CD4-positive, alpha-beta T cell treated with Interleukin-2 at 100 ng/mL for 4 hours (primary cell): ENCODE measurements at regions not wholly inside any gene's neighbourhood (a gene's known extent, or its start where the extent isn't known, plus 50 kb on each side); places are given as distances from the start of the nearest gene placed in this dataset.

Experiments
- DNase-seq: peaks from one replicate; pipeline ENCODE4 v3.0.0-alpha.2; 2020; ENCODE audit warnings: low spot score

DNA sequence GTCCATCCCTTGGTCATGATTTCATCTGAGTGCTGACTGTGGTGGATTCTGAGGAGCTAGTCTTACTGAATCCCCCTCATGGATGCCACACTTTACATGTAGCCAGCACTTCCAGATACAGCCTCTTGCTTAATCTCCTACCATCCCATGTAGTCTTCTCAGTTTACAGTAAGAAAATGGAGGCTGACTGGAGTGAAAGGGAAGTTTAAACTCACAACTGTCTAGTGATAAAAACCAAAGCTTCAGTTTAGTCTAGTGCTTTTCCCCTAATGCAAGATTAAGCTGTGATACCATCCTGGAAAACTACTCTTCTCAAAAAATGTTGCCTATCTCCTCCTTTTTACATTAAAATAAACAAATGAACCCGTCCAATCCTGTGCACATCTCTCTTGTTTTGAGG, 146.8 kb upstream of the HES1 start:
- DNase-seq = no peak

DNA sequence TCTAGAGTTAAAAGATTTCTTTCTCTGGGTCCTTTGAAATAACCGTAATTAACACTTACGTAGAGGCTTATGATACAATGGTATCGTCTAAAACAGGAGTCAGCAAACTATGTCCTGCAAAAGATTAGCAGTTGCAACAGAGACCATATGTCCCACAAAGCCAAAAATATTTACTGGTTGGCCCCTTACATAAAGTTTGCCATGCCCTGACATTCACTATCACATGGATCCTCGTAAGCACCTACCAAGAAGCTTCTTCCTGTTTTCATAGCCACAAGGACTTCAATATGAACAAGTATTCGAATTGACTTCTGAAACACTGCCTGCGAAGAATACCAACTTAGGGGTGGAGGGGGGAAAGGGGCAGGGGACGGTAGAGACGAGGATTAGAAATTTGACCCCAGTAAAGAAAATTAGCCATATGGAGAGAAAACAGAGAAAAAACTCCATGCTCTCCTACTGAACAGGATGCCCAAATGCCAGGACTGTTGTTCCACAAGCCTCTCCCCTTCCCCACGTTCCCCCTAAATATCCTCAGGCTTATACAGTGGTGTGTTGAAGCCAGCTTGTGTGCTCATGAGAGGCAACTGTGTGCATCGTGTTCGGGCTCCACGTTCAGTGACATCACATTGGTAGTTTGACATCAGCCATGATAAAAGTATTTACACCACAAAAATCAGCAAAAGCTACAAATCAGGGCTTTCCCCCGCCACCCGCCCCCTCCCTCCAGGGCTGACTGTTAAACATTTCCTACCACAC, 144.1 kb upstream of the HES1 start:
- no peak for DNase-seq

DNA sequence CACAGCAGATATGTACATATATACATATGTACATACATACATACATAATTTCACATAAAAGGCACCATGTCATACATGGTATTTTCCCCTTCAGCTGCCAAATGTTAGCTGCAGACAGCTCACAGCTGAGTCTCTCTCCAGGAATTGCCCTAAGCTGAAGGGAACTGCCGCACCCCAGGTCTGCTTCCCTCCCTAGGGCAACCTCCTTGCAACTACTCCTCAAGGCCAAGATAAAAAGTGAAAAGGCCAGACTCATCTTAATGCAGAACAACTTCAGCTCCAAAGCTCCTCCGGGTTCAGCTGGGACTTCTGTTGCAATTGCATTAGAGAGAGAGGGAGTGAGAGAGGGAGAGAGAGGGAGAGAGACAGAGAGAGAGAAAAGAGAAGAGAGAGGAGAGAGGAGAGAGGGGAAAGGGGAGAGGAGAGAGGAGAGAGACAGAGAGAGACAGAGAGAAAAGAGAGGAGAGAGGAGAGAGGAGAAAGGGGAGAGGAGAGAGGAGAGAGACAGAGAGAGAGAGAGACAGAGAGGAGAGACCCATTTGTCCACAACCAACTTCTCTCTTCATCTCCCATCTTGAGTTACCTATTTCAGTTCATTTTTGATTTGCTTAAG, 143.4 kb upstream of the HES1 start:
- no peak for DNase-seq

DNA sequence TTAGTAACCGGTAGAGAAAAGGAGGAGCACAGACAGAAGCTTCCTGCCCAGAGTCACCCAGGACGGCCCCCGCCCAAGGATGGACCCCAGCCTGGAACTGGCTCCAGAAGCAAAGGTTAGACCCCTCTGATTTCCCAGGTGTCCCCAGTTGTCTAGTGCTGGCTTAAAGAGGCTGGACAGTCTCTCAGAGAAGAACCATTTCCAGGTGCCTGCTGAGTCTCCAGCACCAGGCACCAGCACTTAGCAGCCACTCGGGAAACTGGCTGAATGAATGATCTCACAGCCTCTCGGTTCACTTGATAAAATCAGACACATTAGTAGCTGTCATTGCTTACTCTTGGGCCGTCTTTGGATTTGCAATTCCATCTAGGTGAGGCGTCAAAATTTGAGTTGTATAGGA, 139.7 kb upstream of the HES1 start:
- DNase-seq = no peak

DNA sequence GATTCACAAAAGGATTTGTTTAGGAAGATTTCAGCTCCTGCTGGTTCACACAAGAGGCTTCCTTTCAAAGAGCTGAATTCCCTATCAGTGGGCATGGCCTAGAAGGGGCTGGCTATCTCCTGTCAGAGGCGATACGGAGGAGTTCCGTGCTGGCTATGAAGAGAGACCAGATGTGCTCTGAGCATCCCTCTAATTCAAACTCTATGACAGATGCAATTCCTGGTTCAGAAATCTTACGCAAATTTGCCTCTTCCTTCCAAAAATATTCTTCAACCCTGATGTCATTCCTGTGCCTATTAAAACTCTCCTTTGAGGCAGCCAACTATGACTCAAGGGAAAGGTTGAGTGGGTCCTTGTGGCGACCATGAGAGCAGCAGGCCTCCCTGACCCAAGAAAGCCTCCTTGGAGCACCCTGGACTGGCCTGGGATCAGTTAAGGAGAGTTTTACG, 139.3 kb upstream of the HES1 start:
- no peak for DNase-seq

DNA sequence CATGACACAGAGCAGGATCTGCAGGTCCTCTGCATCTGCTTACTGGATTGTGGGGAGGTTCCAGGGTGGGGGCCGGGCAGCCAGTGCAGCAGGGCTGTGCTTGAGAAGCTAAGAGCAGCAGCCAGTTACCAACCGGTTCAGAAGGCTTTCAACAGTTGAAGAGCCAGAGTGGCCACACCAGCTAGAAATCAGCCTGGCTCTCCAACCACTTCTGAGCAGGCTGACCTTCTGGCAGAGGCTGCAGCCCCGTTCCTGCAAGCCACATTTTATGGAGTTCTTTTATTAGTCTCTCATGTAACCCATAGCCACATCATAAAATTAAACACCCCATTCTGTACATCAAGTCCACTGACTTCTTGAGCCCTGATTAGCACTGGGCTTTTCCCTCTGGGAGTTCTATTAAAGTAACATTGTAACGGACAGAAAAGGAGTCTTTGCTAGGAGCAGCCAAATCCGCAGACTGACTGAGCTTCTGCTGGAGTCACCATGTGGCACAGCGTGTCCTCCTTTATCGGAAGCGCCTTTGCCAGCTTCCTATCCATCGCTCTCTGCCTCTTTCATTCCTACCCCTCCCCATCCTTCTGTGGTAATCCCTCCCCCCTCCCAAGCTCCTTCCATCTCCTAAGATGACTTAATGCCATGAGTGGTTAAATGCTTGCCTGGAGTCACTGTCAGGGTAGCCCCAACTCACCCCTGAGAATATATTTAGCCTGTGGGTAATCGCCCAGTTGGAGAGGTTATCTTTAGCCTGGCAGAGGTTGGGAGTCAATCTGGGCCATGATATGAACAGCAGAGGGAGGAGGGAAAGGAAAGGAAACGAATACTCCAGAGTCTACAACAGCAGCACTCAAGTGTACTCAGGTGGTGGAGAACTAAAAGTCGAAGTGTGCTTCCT, 138.5 kb upstream of the HES1 start:
- DNase-seq = no peak

DNA sequence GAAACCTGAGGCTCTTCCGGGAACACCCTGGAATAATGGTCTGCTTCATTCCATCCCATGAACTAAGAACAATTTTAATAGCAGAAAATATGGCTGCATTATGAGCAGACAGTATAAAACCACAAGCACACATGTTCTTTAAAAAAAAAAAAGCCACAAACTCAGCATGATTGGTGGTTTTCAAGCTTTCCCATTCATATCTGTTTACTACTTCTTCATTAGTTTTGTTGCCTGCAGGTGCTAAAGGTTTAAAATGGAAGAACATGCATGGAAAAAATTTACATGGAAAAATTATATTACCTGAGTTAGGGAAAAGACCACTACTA, 137.9 kb upstream of the HES1 start:
- DNase-seq = no peak

DNA sequence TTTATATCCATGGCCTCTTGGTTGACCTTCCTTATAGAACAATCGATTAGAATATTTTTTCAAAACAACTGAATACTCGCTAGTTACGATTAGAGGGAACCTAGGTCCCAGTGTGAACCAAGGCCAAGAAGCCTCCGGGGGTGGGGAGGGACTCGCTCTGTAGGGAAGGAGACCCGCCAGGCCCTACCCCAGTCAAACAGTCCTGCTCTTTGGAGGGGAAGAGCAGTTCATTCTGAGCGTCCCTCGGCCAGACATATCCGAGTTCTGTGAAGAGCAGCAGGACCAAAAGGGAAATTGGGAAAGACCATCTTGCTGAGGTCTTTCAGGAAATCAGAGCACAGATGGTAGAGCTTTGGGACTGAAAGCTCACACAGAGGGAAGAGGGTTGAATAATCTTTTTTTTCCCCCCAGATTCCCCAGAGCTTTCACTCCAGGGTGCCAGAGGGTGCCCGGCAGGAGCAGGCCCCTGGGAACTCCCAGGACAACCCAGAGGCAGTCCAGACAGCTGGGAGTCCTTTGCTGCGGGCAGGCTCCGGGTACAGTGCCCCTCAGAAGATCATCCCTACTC, 137.2 kb upstream of the HES1 start:
- no peak for DNase-seq

DNA sequence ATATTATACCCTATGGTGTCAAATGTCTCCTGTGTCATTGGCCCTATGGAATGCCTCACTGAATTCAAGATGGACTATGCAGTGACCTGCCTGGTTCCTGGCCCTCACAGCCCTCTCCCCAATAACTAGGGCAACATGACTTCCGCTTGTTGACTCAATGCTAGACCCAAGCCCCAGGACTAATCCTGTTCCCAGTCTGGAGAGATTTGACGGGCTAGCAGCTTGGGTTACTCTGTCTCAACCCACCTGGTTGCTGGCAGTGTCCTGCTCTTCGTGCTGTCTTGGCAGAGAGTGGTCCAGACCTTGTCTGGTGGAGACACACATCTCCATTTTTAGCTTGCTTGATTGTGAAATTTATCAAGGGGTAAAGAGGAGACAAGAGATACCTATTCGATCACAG, 135.8 kb upstream of the HES1 start:
- DNase-seq = no peak

DNA sequence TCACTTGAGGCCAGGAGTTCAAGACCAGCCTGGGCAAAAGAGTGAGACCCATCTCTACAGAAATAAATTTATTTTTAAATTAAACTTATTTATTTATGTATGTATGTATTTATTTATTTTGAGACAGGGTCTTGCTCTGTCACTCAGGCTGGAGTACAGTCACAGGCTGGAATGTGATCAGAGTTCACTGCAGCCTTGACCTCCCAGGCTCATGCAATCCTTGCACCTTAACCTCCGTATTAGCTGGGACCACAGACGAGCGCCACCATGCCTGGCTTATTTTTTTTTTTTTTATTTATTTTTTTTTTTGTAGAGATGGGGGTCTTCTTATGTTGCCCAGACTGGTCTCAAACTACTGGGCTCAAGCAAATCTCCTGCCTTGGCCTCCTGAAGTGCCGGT, 135.2 kb upstream of the HES1 start:
- no peak for DNase-seq

DNA sequence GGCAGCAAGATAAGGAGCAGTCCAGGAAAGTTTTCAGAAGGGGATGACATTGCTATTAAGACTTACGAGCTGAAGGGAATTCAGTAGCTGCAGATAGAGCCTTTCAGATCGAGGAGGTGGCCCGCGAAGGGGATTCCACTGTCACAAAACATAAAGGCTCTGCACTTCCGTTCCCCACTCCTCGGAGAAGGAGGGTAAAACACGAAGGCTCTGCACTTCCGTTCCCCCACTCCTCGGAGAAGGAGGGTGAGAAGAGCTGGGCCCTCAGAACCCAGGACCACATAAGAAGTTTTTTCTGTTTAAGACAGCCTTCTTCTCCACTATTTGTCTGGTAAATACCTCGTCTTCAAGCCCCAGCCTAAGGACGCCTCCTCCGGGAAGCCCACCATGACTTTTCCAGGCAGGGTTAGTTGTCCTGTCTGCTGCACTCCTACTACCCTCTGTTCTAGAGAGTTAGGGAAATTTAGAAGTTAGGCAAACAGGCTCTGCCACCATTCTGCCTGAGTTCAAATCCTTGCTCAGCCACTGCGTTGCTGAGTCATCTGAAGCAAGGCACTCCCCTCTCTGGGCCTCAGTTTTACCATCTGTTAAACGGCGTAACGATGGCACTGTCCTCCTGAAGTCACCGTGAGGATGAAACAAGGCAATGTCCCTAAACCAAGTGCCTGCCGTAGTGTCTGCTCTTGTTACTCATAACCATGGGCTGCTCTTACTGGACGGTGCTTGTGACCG, 134.1 kb upstream of the HES1 start:
- DNase-seq = no peak

DNA sequence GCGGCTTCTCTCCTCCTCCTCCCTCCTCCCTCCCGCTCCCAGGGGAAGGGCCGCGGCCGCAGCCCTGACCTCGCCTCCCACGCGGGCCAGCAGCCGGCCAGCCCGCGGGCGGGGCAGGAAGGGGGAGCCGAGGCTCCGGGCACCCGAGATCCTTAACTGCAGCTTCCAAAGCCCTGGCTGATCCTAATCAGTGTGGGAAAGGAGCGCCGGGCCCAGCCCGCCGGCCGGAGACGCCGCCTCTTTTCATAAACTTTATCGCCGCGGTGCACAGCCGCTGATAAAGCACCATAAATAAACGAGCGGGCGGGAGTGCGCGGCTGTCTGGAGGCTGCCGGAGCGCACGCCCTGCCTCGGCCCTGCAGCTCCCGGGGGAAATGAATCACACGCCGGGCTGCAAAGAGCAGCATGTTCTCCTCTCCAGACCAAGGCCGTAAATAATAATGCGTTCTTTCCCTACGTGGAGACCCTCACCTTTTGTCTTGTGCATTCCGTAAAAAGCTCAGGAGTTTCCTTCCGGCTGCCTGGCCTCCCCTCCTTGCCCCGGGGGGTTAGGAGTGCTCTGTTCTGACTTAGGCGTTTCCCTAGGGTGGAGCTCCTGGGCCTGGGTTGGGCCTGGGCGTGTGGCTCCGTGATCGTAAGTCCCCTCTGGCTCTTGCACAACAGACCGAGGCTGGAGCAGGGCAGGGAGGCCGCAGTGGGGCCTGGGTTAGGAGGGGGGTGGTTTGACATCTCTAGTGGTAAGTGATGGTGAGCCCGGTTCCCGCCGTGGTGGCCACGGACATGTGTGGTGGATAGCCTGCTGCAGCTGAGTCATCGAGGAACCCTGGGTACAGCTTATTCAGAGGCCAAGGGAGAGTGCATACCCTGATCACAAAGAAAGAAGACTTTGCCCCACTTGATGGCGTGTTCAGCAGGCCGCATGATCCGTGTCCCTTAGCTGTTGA, 132.6 kb upstream of the HES1 start:
- peak; percentile 6 for DNase-seq

DNA sequence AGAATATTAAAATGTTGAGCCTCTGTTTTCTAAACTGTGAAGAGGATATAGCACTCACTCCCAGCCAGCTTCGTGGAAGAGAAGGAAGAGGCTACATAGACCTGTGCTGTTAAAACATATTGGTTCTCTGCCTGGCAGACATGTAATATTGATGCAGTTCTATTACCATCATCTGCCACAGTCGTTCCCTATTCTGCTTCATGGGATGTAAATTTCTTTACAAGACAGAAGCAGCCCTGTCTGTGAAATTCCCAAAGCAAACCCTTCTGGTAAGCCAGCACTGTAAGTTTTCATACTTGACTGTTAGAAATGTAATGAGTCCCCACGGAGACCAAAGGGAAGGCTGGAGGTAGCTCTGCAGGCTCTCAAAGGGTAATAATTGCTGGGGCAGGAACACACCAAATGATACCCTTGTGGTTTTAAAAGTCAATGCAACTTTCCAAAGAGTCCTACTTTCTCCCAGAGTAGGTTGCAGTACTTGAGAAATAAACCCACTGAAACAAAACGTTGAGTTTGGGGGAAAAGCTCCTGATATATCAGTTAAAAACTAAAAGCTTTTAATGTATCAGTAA, 129.9 kb upstream of the HES1 start:
- no peak for DNase-seq

DNA sequence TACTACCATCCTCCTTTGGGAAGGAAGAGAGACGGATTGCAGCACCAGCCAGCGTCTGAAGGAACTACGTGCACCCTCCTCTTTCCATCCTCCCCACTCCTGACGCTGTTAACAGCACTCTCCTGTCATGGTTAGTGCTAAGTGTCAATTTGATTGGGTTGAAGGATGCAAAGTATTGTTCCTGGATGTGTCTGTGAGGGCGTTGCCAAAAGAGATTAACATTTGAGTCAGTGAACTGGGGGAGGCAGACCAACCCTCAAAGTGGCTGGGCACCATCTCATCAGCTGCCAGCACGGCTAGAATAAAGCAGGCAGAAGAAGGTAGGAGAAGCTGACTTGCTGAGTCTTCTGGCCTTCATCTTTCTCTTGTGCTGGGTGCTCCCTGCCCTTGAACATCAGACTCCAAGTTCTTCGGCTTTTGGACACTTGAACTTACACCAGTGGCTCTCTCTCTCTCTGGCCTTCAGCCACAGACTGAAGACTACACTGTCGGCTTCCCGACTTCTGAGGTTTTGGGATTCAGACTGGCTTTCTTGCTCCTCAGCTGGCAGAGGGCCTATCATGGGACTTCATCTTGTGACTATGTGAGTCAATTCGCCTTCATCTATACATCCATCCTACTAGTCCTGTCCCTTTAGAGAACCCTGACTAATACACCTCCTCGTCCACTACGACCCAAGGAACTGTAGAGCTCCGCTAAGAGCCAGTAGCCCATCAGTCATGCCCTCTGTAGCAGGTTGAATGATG, 128.2 kb upstream of the HES1 start:
- no peak for DNase-seq

DNA sequence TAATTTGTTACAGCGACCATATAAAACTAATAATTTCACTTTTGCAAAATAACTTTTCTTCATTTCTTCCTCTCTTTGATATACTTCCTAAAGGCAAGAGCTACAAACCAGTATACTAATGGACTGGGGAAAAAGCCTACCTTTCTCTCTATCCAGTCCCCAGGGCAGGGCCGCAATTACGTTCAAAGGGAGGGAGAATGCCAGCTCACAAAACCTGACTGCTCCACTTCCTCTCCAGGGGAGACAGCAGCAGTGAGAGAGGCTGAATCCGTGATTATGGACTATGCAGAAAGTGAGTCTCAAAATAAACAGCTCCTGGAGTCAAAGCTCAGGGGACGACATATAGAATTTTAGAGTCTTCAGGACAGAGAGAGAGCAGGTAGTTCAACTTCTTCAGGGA, 126.9 kb upstream of the HES1 start:
- no peak for DNase-seq

DNA sequence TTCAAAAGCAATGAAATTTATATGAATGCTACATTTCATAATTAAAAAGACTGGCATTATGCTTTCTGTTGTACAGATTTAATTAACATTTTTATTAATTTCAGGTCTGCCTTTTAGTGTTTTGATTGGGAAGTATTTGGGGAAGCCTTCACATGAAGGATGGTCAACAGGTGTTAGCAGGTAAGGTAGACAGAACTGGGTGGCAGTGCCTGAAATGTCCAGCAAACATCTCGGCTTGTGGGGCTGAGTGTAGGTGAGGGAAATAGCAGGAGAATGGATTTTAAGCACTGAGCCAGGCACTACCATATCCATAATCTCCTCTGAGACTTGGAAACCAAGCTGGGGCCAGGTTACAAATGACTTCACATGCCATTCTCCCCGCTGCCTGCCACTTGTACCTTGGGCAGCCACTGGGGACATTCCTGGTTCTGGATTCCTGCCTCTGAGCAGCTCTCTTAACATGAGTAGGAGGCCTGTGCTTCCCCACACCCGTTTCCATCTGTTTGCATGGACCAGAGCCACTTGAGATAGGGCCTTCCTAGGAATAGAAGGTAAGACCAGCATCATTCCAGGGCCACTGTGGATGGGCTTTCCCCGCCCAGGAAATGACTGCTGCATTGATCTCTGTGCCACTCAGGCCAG, 125.9 kb upstream of the HES1 start:
- no peak for DNase-seq

DNA sequence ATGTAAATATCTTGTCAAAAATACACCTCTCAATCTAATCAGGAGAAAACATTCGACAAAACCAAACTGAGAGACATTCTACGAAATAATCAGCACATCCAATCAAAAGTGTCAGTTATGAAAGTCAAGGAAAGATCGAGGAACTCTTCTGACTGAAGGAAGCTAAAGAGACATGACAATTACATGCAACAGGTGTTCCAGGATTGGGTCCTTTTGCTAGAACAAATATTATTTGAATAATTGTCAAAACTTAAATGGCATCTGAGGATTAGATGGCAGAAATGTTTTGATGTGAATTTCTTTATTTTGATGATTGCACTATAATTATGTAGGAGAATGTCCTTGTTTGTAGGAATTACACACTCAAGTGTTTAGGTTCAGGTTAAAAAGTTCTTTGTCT, 124.1 kb upstream of the HES1 start:
- DNase-seq = no peak

DNA sequence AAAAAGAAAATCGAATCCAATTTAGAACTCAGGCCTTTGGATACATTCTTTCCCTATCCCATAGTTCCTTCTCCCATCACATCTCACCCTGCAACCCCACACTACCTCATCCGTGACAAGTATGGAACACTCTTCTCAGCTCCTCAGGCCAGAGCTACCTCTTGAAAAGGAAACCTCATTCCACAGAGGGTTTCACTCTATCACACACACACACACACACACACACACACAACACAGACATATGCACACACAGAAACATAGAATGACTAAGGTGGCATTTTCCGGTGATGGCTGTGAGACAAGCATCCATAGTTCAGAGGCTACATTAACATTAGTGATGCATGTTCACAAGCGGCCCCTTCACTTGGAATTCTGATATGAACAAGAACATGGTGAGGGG, 122.0 kb upstream of the HES1 start:
- DNase-seq = no peak

DNA sequence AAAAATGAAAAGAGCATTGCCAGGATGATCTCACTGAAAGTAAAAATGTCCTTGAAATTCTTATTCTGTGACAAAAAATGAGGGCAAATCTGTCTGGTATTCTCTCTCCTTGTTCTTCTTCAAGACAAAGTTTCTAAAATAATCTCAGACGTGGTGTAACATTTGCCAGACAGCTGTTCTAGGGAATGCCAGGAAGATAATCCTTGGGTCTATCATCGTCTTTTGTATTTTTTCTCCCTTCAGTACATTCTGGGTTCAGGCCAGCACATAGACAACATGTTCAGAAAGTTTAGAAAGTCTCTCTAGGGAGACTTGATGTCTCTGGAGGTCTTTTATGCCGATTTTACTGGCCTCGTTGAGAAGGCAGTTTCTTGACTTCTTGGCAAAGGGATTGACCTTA, 121.2 kb upstream of the HES1 start:
- DNase-seq = no peak
